Heart left ventricle (tissue), 13 donors: ENCODE measurements at regions not wholly inside any gene's neighbourhood (a gene's known extent, or its start where the extent isn't known, plus 50 kb on each side); places are given as distances from the start of the nearest gene placed in this dataset.

Experiments
- CTCF ChIP-seq, 12 donors: fragments of 200-600 bp; sonication (generic) in 4 of 12; IDR thresholded peaks; one replicate each; pipeline versions ENCODE4 v1.5.0 to v1.8.0; 2018 to 2022; ENCODE audit warnings: antibody characterized with exemption in 12 of 12, mild to moderate bottlenecking in 5 of 12
- POLR2A ChIP-seq, 2 donors: fragments of 450-650 bp; IDR thresholded peaks; one replicate each; pipeline ENCODE4 v1.6.1; 2017; ENCODE audit warnings: antibody characterized with exemption in 2 of 2, mild to moderate bottlenecking in 2 of 2, moderate library complexity in 2 of 2
- donor health status: ischemic (EF 13 %, LVEDD 7.1; RV severe dilation, severe dysfunction).
- donor health status: DM: no; HTN: yes; CAD: no.
- donor health status: DM: no; HTN: no; CAD: no.
- donor health status: ischemic (EF 25% LVEDD 6.9; RV normal size, moderate dysfunction).
- donor health status: ischemic (EF 25% LVEDD 5.7; RV mildly dilated, moderate dysfunction).
- donor health status: ischemic (EF 35%, LVEDD 5.7; RV mildly dilated, moderate dysfunction).
- donor health status: nonischemic (EF 11% LVEDD 7.7; RV severe dilation, severe dysfunction).
- donor health status: DM: yes; HTN: yes; CAD: no.
- donor health status: PGD.
- donor health status: ischemic (EF 29% LVEDD 5.4; RV normal size, mild dysfunction).
- donor health status: nonischemic (EF 23%, LVEDD 6.1; RV moderate dilation, normal function).

- TF ChIP-seq CTCF (IDR thresholded peaks at IDR 0.05) (no peak), POLR2A (IDR thresholded peaks at IDR 0.05) (no peak)
Measured at GRCh38 chr5:68012831-68013230, 202.7 kb upstream of the PIK3R1 start.
